Testis (tissue), 2 donors: ENCODE measurements at regions not wholly inside any gene's neighbourhood (a gene's known extent, or its start where the extent isn't known, plus 50 kb on each side); places are given as distances from the start of the nearest gene placed in this dataset.

Experiments used
- POLR2A ChIP-seq: fragments of 450-650 bp; IDR thresholded peaks from one replicate; pipeline ENCODE4 v1.6.1; 2017; ENCODE audit warnings: antibody characterized with exemption, mild to moderate bottlenecking, moderate library complexity
- TF ChIP-seq, protein P1 (sequence below), 3 experiments: fragments of 450-650 bp in 2 of 3; fragments of 200-600 bp in 1 of 3; sonication (generic) in 1 of 3; IDR thresholded peaks; one replicate each; pipeline ENCODE4 v1.5.1; 2016 to 2019; ENCODE audit warnings: antibody characterized with exemption in 3 of 3, mild to moderate bottlenecking in 2 of 3, moderate library complexity in 1 of 3

DNA sequence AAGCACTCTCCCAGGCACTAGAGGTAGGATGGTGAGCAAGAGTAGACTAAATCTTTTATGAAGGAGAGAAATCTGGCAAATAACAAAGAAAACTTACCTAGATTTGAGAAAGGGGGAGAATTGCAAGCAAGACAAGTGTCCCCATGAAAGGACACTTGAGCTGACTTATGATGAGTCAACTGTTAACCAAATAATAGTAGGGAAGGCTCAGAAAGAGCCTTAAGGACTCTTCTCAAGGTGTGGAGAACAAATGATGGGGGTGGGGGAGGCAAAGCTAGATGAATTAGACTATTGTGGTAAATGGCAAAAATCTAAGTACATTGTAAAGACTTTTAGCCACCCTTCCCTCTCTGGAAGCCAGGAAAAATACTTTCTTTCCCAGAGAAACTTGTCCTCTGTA is 77.6 kb upstream of the RASA1 start:
- TF ChIP-seq, protein P1, sequence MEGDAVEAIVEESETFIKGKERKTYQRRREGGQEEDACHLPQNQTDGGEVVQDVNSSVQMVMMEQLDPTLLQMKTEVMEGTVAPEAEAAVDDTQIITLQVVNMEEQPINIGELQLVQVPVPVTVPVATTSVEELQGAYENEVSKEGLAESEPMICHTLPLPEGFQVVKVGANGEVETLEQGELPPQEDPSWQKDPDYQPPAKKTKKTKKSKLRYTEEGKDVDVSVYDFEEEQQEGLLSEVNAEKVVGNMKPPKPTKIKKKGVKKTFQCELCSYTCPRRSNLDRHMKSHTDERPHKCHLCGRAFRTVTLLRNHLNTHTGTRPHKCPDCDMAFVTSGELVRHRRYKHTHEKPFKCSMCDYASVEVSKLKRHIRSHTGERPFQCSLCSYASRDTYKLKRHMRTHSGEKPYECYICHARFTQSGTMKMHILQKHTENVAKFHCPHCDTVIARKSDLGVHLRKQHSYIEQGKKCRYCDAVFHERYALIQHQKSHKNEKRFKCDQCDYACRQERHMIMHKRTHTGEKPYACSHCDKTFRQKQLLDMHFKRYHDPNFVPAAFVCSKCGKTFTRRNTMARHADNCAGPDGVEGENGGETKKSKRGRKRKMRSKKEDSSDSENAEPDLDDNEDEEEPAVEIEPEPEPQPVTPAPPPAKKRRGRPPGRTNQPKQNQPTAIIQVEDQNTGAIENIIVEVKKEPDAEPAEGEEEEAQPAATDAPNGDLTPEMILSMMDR (IDR thresholded peaks at IDR 0.05): no peak
- TF ChIP-seq POLR2A: no peak
